ENCODE measurements at regions not wholly inside any gene's neighbourhood (a gene's known extent, or its start where the extent isn't known, plus 50 kb on each side); places are given as distances from the start of the nearest gene placed in this dataset.

- TF ChIP-seq CTCF (conservative IDR thresholded peaks at IDR 0.05 in 1 of 2, IDR thresholded peaks at IDR 0.05 in 1 of 2; ENCODE audit: extremely low read depth in 1 of 2, insufficient read depth in 1 of 2, low read depth in 1 of 2, low read length in 2 of 2) (no peak), EZH2 (IDR thresholded peaks at IDR 0.05; ENCODE audit: borderline replicate concordance, low read length) (no peak)
Measured at GRCh38 chr1:87685311-87686135, 356.8 kb downstream of the LMO4 start.
